Stimulated activated CD4-positive, alpha-beta T cell treated with anti-CD3 and anti-CD28 coated beads, TNF-alpha, amount 100 ng/mL, for 48 hours (primary cell): ENCODE measurements at regions not wholly inside any gene's neighbourhood (a gene's known extent, or its start where the extent isn't known, plus 50 kb on each side); places are given as distances from the start of the nearest gene placed in this dataset.

ENCODE experiments used
- DNase-seq, 3 donors: peaks; one replicate each; pipeline ENCODE4 v3.0.0-alpha.2; 2020; ENCODE audit warnings: low read depth in 3 of 3

- DNase-seq, result no peak
Observed at GRCh38 chr4:115356176-115356575, 242.8 kb upstream of the NDST4 start.

DNA sequence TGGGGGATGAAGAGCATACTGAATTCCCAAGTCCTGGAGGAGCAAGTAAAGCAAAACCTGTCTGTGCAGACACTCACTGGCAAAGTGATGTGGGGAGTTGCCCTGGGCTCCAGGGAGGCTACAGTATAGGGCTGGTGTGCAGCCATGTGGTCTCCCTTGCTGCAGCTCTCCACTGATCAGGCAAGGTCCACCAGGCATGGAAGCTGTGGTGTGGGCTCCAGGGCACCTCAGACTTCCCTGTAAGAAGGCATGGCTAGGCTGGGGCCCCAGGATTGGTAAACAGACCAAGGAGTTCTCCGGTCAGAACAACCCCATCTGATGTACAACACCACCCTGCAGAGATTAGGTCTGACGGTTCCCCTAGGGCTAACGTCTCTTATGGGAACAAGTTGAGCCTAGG lies 241.9 kb upstream of the NDST4 start:
- DNase-seq, result no peak

- no peak for DNase-seq
Observed at GRCh38 chr4:115353370-115353769, 239.9 kb upstream of the NDST4 start.

DNA sequence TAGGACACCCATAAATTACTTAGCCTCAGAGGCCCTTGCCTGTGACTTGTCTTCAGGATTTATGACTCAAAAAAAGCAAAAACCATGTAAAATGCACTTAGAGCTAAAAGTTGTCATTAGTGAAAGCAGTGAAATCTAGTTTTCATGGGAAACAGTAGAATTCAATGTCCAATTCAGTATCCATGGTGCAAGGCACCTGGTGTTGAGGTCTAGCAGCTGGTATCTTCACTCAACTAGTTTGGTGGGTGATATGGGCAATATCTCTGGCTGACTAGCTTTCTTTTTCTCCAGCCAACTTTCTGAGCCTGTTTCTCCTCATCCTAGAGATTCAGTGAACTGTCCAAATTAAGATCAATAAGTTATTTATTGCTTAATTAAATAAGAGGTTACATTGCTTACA lies 229.8 kb upstream of the NDST4 start:
- DNase-seq, result no peak

DNA sequence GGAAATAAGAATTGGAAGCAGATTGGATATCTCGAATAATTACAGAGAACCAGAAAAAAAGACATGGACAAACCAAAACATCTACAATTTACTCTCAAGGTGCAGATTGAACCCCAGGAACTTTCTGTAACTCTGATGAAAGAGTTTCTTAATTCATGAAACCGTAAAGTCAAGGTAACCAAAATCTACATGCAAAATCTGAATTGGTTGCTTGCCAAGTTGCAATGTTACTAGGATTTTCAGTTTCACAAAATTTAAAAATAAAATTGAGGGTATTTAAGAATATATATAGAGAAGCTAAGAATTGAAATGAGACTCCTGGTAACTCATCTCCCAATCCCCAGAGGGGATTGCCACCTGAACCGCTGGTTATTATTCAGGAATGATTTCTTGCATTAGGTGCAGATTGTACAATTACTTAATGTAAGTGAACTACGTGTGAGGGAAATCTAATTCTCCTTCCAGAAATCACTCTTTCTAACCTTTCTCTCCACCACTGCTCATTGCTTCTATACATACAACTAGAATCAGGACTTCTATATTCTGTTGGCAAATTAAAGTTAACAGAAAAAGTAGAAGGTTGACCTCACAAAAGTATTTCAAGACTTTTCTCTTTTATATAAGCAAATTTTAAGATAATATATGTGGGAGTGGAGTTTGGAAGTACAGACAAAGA lies 221.5 kb upstream of the NDST4 start:
- no peak for DNase-seq

DNA sequence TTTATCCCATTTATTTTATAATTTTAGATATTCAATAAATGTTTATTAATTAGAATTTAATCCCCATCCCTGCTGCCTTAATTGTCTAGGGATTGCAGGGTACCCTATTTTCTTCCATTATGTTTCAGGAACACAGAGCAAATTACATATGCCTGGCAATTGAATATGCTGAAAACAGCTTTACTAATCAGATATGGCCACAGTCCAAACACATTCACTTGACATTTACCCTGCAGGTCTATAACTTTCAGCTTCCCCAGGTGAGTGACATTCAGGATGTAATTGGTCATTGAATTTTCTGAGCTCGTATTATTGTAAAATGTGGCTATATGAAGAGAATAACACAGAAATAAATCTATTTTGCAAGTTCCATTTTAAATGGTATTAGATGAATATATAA lies 218.7 kb upstream of the NDST4 start:
- DNase-seq, result no peak

- no peak for DNase-seq
Observed at GRCh38 chr4:115331241-115331640, 217.8 kb upstream of the NDST4 start.

DNA sequence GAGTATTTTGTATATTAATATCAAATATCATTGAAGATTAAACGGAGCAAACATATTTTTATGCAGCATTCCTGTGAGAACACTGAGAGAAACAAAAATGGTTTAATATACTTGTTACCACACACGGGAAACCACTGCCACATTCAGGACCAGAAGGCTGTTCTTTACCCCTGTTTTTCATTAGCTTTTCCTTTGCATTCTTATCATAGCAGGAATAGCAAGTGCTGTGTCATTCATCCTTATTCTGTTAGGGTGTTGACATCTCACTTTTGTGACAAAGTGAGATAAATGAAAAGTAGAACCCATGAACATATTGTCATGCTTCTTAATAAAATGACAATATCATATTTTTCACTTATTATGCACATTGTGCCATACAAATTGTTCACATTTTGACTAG lies 212.4 kb upstream of the NDST4 start:
- DNase-seq, result no peak

DNA sequence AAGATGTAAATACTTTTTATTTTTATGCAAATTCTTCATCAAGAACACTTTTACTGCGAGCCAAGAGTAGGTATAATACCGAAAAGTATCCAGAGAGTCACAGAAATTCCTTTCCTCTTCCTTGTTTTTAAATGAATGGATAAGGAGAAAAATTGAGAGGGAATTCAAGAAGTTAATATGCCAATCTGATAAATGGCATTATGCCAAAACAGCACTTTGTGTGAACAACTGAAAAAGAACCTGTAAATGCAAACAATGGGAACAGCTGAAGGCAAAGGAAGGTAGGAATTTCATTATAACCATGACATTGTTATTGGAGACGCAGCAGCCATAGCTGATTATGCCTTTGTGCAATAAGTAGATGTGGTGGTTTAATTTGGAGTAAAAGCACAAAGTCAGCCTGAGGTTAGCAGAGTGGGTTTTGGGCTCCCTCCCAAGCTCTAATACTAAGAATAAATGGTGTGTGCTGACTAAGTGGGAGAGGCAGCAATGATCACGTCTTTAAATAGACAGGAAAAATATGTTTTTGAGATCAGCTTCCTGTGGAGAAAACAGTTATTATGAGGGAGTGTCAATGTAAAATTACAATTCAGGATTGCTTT lies 209.8 kb upstream of the NDST4 start:
- DNase-seq, result no peak

- DNase-seq, result no peak
Observed at GRCh38 chr4:115315182-115315581, 201.8 kb upstream of the NDST4 start.

GRCh38 chr4:115310641-115311040 lies 197.2 kb upstream of the NDST4 start:
- DNase-seq, result no peak

GRCh38 chr4:115294717-115295116 lies 181.3 kb upstream of the NDST4 start:
- no peak for DNase-seq

- DNase-seq, result no peak
Observed at GRCh38 chr4:115293093-115293462, 179.7 kb upstream of the NDST4 start.

DNA sequence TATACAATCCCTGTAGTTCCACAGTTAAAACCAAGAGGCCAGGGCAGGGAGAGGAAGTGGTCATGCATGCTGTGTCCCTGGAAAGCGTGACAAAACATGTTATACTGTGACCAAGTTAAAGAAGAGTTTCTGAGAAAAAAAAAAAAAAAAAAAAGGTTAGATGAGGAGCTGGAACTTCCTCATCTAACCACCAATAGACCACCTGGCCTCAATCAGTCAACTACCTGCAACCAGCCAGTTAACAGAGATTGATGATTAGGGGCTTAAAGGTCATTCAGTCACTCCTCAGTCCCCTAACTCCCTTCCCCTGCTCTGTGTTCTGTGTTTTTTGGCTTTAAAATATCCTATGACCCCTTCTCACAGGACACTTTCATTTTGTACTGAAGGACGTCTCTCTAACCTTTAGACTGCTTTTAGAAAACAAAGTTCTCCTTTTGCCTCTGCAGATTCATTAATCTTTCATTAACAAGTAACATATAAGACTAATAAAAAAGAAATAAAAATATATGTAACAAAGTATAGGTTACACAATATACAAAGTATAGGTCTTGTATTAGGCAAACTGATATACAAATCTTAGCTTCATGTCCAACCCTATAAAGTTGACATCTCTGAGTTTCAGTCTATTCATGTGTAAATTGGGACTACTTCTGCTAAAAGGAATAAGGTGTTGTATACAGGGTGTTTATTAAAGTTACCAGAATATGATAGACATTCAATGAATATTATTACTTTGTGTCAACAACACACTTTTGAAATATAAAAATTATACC lies 179.1 kb upstream of the NDST4 start:
- DNase-seq, result no peak

GRCh38 chr4:115287426-115287825 lies 174.0 kb upstream of the NDST4 start:
- DNase-seq, result no peak

GRCh38 chr4:115279330-115279729 lies 165.9 kb upstream of the NDST4 start:
- DNase-seq, result no peak

DNA sequence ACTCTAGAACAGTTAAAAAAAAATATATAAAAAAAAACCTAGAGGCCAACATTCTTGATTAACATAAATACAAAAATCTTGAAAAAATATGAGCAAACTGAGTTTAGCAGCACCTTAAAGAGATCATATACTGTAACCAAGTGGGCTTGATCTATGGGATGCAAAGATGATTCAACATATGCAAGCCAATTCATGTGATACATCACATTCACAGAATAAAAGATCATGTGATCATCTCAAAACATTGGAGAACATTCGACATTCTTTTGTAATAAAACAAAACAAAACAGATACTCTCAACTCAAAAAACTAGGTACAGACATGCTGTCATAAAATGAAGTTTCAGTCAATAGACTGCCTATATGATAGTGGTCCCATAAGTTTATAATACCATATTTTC lies 165.4 kb upstream of the NDST4 start:
- no peak for DNase-seq

DNA sequence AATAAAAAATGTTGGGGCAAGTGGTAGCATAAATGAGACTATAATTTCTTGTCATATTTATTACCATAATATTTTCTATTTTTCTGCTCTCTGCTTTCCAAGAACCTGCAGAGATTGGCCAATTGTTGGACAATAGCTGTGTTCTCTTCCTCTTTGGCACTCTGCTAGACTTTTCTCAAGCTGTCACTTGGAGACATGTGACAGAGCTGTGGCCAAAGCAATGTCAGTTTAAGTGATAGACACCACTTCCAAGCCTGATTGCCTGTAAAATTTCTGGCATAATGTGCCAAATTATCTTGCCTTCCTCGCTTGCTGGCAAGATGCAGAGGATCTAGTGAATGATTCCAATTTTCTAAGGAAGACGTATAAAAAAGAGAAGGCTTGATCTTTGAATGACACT lies 162.2 kb upstream of the NDST4 start:
- no peak for DNase-seq

DNA sequence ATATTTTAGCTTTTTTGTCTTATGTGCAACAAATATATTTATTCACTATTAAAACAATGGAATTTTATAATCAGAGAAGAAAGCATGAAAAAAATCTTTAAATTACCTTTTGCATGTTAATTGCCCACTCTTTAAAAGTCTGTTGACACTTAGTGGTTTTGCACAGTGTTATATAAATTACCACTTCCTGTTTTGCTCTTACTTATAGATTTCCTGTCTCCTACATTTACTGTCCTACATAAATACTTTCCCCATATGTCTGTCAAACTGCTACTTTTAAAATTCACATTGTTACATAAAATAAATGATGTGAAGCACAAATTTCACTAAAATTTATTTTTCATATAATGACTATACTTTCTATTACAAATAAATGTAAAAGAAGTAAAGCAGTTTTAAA lies 161.1 kb upstream of the NDST4 start:
- no peak for DNase-seq

DNA sequence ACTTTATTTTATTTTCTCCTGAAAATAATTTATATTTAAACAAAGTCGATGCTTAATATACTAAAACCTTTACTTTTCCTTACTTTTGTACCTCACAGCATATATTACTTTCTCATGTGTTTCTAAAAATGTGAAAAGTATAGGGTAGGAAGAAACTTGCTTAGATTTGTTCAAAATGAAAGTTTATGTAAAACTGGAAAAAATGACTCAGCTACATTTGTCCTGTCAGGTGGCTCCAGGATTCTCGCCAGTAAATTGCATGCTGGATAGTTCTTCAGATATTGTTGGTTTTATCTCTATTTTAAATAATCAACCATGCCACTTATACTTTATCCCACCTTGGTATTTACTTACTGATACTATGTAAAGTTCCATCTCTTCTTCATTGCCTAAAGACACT lies 159.2 kb upstream of the NDST4 start:
- no peak for DNase-seq

DNA sequence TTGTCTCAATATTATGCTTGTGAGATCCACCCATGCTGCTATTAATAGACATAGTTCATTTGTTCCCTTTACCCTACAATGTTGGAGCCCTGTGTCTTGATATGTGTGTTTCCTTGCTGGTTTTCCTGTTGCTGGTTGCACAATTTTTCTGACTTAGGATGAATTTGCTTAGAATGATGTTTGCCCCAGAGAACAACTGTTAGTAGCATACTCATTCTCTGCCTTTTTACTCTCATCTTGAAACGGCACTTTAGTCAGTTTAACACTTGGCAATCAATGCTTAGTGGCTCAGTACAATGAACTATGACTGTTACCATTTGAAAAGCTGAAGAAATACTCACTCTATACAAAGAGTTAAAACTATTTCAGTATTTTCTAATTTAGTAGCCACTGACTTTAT lies 158.8 kb upstream of the NDST4 start:
- no peak for DNase-seq

GRCh38 chr4:115260195-115260594 lies 146.8 kb upstream of the NDST4 start:
- DNase-seq, result no peak

- DNase-seq, result no peak
Observed at GRCh38 chr4:115259642-115260041, 146.2 kb upstream of the NDST4 start.
